Endodermal cell (in vitro differentiated cells): ENCODE measurements at regions not wholly inside any gene's neighbourhood (a gene's known extent, or its start where the extent isn't known, plus 50 kb on each side); places are given as distances from the start of the nearest gene placed in this dataset.

Experiments used
- DNase-seq: peaks from one replicate; pipeline ENCODE4 v3.0.0-alpha.2; 2017
- H3K27ac ChIP-seq: 2 replicates; pipeline ENCODE4 v1.5.1; 2013; ENCODE audit warnings: mild to moderate bottlenecking, low read depth, low read length, moderate library complexity
- H3K27me3 ChIP-seq: 2 replicates; pipeline ENCODE4 v1.6.1; 2013; ENCODE audit warnings: mild to moderate bottlenecking, low read length, moderate library complexity; ENCODE audit not compliant: insufficient read depth, control insufficient read depth, poor library complexity, severe bottlenecking
- H3K36me3 ChIP-seq: 2 replicates; pipeline ENCODE4 v1.7.0; 2013; ENCODE audit warnings: mild to moderate bottlenecking, low read length, moderate library complexity; ENCODE audit not compliant: control insufficient read depth, insufficient read depth
- H3K4me1 ChIP-seq: one replicate; pipeline ENCODE4 v1.7.0; 2013; ENCODE audit warnings: low read length; ENCODE audit not compliant: control insufficient read depth, insufficient read depth
- H3K4me3 ChIP-seq: 2 replicates; pipeline ENCODE4 v1.5.1; 2013; ENCODE audit warnings: mild to moderate bottlenecking, low read length, moderate library complexity
- H3K9ac ChIP-seq: 2 replicates; pipeline ENCODE4 v1.6.1; 2013; ENCODE audit warnings: mild to moderate bottlenecking, low read length, moderate library complexity; ENCODE audit not compliant: poor library complexity, severe bottlenecking; ENCODE audit errors: extremely low read depth
- H3K9me3 ChIP-seq: 2 replicates; pipeline ENCODE4 v1.6.1; 2013; ENCODE audit warnings: mild to moderate bottlenecking, low read length, moderate library complexity; ENCODE audit not compliant: control insufficient read depth
- H3K27ac Mint-ChIP-seq: 2 replicates; pipeline ENCODE4 v1.8.0; 2020; ENCODE audit warnings: mixed read lengths
- H3K27me3 Mint-ChIP-seq: 2 replicates; pipeline ENCODE4 v1.8.0; 2021; ENCODE audit warnings: mild to moderate bottlenecking, mixed read lengths; ENCODE audit not compliant: insufficient read depth
- H3K36me3 Mint-ChIP-seq: 2 replicates; pipeline ENCODE4 v1.8.0; 2020; ENCODE audit warnings: low read depth, mixed read lengths
- H3K4me1 Mint-ChIP-seq: 2 replicates; pipeline ENCODE4 v1.8.0; 2020; ENCODE audit warnings: mixed read lengths
- H3K4me3 Mint-ChIP-seq: 2 replicates; pipeline ENCODE4 v1.8.0; 2020; ENCODE audit warnings: mild to moderate bottlenecking, moderate library complexity, mixed read lengths
- H3K9me3 Mint-ChIP-seq: 2 replicates; pipeline ENCODE4 v1.8.0; 2020; ENCODE audit warnings: mild to moderate bottlenecking, mixed read lengths
- CTCF ChIP-seq: fragments of 200-600 bp; sonication (generic); conservative IDR thresholded peaks from 2 replicates; pipeline ENCODE4 v1.5.0; 2021; ENCODE audit warnings: antibody characterized with exemption, mild to moderate bottlenecking
- WGBS, 2 experiments: methylation state at CpG; one replicate each; pipeline versions ENCODE4 v1.1.5 to v1.1.7; 2013; ENCODE audit warnings: missing lambda C conversion rate in 2 of 2, mixed read lengths in 1 of 2; ENCODE audit not compliant: insufficient coverage in 1 of 2, insufficient read length in 1 of 2; 5-methylcytosine and 5-hydroxymethylcytosine counted together

DNA sequence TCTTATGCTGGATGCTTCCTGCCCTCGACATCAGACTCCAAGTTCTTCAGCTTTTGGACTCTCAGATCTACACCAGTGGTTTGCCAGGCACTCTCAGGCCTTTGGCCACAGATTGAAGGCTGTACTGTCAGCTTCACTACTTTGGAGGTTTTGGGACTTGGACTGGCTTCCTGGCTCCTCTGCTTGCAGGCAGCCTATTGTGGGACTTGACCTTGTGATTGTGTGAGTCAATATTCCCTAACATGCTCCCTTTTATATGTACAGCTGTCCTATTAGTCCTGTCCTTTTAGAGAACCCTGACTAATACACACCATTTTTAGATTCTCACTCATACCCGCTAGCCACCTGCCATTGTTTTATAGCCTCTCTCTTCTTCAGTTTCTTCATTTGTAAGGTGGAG, 382.1 kb upstream of the TSHZ2 start:
- no peaks in the 10 kb centered on the region for H3K4me1 ChIP-seq
- no peak for DNase-seq
- no peak overlapping the region for H3K4me3 ChIP-seq
- H3K36me3 Mint-ChIP-seq = no peaks in the 10 kb centered on the region
- 91 to 100% methylated on average over 1 to 2 of the region's 2 CpGs for WGBS, 2 experiments
- no peaks in the 10 kb centered on the region for H3K36me3 ChIP-seq
- H3K9me3 ChIP-seq = no peaks in the 10 kb centered on the region
- no peak overlapping the region for H3K27ac Mint-ChIP-seq
- no peak overlapping the region for H3K9ac ChIP-seq
- H3K4me1 Mint-ChIP-seq = peaks cover under 1% of the 10 kb centered on the region
- H3K9me3 Mint-ChIP-seq = no peaks in the 10 kb centered on the region
- peaks cover 87% of the 10 kb centered on the region for H3K27me3 ChIP-seq
- TF ChIP-seq CTCF = no peak
- H3K27ac ChIP-seq = no peak overlapping the region
- peaks cover 66% of the 10 kb centered on the region for H3K27me3 Mint-ChIP-seq
- H3K4me3 Mint-ChIP-seq = no peak overlapping the region

DNA sequence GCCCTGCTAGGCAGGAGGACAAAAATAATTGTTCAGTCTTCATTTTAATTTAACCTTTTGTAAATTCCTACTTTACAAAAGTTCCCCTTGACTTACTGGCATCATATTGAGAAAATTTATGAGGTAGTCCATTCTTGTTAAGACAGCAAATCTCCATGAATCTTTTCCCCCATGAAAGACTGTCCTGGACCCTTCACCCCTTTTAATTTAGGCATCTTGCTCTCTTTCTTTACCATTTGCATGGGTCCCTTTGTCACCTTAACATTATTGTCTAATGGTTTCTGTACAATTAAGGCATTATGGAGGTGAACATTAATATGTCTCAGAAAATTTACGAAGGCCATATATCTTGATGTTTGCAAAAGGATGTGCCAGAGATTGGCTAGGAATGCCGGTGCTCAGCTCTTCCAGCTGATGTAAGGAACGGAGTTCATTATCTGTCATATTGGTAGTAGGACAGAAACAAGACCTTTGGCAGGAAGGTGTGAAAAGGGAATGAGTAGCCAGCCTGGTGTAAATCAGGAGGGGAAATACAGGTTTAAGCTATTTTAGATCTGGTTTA, 382.8 kb upstream of the TSHZ2 start:
- Mint-ChIP-seq H3K36me3 (no peaks in the 10 kb centered on the region), H3K27me3 (peaks cover 63% of the 10 kb centered on the region), H3K9me3 (no peaks in the 10 kb centered on the region), H3K4me1 (peaks cover 8% of the 10 kb centered on the region), H3K4me3 (no peak overlapping the region), H3K27ac (no peak overlapping the region)
- Histone ChIP-seq H3K4me1 (no peaks in the 10 kb centered on the region), H3K27me3 (peaks cover 79% of the 10 kb centered on the region), H3K27ac (no peak overlapping the region), H3K9me3 (no peaks in the 10 kb centered on the region), H3K36me3 (no peaks in the 10 kb centered on the region), H3K9ac (no peak overlapping the region), H3K4me3 (no peak overlapping the region)
- TF ChIP-seq CTCF = no peak
- DNase-seq = no peak
- 84 to 98% methylated on average over 3 of the region's 3 CpGs for WGBS, 2 experiments

GRCh38 chr20:52586660-52587059, 385.5 kb upstream of the TSHZ2 start:
- H3K36me3 ChIP-seq = no peaks in the 10 kb centered on the region
- peaks cover 8% of the 10 kb centered on the region for H3K4me1 Mint-ChIP-seq
- H3K9me3 Mint-ChIP-seq = no peaks in the 10 kb centered on the region
- H3K27me3 Mint-ChIP-seq = peaks cover 40% of the 10 kb centered on the region
- no peak overlapping the region for H3K27ac ChIP-seq
- H3K4me3 ChIP-seq = no peak overlapping the region
- H3K36me3 Mint-ChIP-seq = no peaks in the 10 kb centered on the region
- no peaks in the 10 kb centered on the region for H3K9me3 ChIP-seq
- no peak overlapping the region for H3K27ac Mint-ChIP-seq
- TF ChIP-seq CTCF = no peak
- H3K27me3 ChIP-seq = peaks cover 60% of the 10 kb centered on the region
- no peak overlapping the region for H3K4me3 Mint-ChIP-seq
- DNase-seq = no peak
- H3K9ac ChIP-seq = no peak overlapping the region
- H3K4me1 ChIP-seq = no peaks in the 10 kb centered on the region
